ENCODE measurements at regions not wholly inside any gene's neighbourhood (a gene's known extent, or its start where the extent isn't known, plus 50 kb on each side); places are given as distances from the start of the nearest gene placed in this dataset.

- TF ChIP-seq CTCF (IDR thresholded peaks at IDR 0.05; ENCODE audit: insufficient read depth, low read depth, low read length) (no peak), EZH2 (IDR thresholded peaks at IDR 0.05; ENCODE audit: insufficient read depth, low read length) (no peak)
Measured at GRCh38 chr21:31498985-31499384, 154.9 kb upstream of the TIAM1 start.

Data from astrocyte (in vitro differentiated cells and primary cell).